ENCODE measurements at regions not wholly inside any gene's neighbourhood (a gene's known extent, or its start where the extent isn't known, plus 50 kb on each side); places are given as distances from the start of the nearest gene placed in this dataset.

GRCh38 chr4:77395481-77395880, 210.1 kb upstream of the CXCL13 start:
- TF ChIP-seq, protein P1, sequence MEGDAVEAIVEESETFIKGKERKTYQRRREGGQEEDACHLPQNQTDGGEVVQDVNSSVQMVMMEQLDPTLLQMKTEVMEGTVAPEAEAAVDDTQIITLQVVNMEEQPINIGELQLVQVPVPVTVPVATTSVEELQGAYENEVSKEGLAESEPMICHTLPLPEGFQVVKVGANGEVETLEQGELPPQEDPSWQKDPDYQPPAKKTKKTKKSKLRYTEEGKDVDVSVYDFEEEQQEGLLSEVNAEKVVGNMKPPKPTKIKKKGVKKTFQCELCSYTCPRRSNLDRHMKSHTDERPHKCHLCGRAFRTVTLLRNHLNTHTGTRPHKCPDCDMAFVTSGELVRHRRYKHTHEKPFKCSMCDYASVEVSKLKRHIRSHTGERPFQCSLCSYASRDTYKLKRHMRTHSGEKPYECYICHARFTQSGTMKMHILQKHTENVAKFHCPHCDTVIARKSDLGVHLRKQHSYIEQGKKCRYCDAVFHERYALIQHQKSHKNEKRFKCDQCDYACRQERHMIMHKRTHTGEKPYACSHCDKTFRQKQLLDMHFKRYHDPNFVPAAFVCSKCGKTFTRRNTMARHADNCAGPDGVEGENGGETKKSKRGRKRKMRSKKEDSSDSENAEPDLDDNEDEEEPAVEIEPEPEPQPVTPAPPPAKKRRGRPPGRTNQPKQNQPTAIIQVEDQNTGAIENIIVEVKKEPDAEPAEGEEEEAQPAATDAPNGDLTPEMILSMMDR (IDR thresholded peaks at IDR 0.05; ENCODE audit: poor library complexity, severe bottlenecking), result no peak
- TF ChIP-seq TAF1 (IDR thresholded peaks at IDR 0.05; ENCODE audit: low read depth) (no peak), POLR2AphosphoS5 (IDR thresholded peaks at IDR 0.05) (no peak), RAD21 (conservative IDR thresholded peaks at IDR 0.05) (no peak), EZH2 (IDR thresholded peaks at IDR 0.05; ENCODE audit: borderline replicate concordance, insufficient read depth, low read length, poor library complexity, severe bottlenecking) (no peak), REST (IDR thresholded peaks at IDR 0.05; ENCODE audit: borderline replicate concordance) (no peak), EP300 (conservative IDR thresholded peaks at IDR 0.05; ENCODE audit: poor library complexity, severe bottlenecking) (no peak), SMC3 (conservative IDR thresholded peaks at IDR 0.05; ENCODE audit: poor library complexity) (no peak)

Measured in neural cell (in vitro differentiated cells).